ENCODE measurements at regions not wholly inside any gene's neighbourhood (a gene's known extent, or its start where the extent isn't known, plus 50 kb on each side); places are given as distances from the start of the nearest gene placed in this dataset.
A peak's percentile ranks its signal among the peaks of the same experiment; 100 is the strongest.

DNA sequence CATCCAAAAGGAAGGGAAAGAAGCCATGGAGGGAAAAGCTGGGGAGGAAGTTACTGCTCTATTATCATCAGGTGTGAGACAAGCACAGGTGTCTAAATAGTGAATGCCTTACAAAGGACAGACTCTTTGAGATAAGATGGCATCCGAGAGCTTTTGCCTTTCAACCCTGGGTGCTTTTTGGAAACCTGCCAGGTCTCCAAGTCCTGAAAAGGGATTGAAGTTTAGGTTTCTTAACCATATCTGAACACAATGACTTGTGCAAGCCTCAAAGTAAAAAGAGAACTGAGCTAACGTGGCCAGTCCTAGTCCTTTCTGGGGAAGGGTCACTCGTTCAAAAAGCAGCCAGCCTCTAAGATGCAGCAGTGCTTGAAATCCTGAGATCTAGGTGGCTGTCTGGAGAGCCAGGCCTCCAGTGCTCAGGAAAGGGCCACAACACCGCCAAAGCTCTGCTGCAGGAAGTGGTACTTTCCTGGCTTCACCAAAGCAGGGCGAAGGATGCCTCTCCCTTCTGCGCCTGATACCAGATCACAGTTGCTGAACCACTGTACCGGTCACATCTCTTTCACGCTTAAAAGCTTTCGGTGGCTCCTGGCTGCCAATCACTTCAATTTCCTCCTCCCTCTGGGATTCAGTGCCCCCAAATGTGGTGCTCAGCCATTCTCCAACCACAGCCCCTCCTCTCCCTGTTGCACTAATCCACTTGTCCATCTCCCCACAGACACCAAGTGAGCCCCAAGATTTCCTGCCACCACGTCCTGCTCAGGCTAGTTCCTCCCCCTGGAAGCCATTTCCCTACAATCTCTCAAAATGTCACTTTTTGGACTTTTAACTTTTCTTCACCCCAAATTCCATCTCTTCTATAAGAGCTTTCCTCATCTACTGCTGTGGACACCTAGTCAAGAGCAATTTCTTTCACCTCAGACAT is 104.1 kb upstream of the LPP start:
- DNase-seq = no peak

DNA sequence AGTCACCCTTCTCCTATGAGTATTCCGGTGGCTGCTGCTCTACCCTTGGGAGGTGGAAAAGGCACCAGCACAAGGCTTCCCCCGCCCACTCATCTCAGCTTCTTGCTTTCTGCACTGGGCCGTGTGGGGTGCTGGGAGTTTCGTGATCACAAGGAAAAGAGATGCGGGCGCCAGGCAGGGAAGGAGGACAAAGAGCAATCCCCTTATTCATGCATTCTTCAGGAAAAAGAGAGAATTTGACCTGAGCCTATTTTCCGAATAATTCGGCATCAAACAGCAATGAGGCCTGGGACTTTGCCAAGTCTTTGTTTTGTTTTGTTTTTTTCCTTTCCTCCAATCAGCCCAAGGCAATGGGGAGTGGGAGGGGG is 102.2 kb upstream of the LPP start:
- no peak for DNase-seq

- DNase-seq = no peak
These were observed 101.6 kb upstream of the LPP start for GRCh38 chr3:188052169-188053035.

DNA sequence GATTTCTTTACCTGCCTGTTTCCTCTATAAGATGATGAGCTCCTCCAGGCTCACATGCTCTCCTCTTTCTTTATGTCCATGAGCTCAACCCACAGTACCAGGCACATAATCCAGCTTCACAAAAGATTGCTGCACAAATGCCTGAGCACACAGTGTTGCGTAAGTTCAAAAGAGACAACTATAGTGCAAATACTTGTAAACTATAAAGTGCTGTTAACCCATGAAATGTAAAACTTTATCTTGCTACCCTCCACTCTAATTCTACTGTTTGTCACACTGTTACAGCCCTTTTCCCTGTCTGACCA is 101.0 kb upstream of the LPP start:
- DNase-seq = no peak

- DNase-seq = no peak
These were observed 100.1 kb upstream of the LPP start for GRCh38 chr3:188053710-188054380.

- no peak for DNase-seq
These were observed 99.4 kb upstream of the LPP start for GRCh38 chr3:188054541-188054940.

DNA sequence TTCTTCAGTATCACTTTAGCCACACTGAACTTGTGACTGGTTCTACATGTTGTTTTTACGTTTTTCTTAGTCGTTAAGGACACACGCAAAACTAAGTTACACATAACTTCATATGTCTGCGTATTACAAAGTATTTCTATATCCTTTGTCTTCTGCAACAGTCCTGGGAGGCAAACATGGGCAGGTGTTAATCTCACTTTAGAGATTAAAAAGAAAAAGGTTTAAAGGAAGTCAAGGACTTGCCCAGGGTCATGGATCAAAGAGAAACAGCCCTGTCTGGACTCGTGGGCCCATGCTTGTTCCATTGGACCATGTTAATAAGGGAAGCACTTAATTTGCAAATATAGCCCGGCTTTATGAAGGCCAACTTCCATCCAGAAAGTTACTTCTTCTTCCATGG is 98.6 kb upstream of the LPP start:
- no peak for DNase-seq

DNA sequence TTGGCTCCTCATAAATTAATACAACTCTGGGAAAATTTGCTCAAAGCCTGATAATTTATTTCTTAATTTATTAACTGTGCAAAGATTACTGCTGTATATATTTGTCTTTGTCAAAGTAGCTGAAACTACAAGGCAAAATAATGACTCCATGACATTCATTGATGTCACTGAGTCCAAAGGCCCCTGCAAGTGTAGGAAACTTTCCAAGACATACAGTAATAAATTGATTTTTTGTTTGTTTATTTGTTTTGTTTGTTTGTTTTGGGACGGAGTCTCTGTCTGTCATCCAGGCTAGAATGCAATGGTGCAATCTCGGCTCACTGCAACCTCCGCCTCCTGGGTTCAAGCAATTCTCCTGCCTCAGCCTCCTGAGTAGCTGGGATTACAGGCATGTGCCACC is 96.8 kb upstream of the LPP start:
- no peak for DNase-seq

DNA sequence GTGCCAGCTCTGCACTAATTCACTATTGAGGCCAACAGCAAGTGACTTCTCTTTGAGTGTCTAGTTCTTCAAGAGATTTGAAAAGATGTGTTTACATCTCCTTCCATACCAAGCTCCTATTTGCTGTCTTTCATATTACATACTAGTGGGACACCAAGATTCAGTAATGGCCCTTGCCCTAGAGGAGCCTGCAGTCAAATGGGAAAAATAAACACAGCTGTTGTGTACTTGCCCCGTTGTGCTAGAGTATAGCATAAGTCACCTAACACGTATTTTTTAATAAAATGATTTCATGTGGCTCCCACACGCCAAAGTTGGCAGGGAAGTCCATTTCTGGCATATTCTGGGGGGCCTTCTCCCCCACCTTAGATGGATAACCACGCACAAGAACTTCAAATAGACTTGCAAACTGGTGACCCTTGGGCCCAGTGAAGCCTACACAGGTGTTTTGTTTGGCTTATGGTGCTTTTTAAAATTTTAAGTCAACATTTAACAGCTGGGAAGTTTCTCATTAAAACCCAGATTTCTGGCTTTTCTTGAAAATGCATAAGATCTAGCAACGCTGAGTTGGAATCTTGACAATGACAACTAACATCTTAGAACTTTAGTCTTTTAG is 95.3 kb upstream of the LPP start:
- DNase-seq = no peak

DNA sequence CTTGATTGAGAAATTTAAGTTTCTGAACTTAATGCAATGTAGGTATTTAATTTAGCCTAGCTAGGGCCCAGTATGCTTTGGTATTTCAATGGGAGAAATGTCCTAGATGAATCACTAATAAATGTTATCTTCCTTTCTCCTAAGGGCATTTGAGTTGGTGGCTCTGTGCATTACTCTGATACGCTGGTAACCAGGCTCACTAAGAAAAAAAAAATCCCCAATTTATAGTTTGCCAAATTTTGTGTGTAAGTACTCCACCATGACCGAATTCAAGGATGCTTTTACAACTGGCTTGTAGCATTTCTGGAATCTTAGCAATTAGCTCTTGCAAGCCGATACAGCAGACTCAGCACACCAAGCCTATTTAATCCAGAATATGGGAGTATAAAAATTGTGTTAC is 94.6 kb upstream of the LPP start:
- no peak for DNase-seq

- no peak for DNase-seq
These were observed 93.6 kb upstream of the LPP start for GRCh38 chr3:188060264-188060835.

GRCh38 chr3:188060840-188061544 is 93.0 kb upstream of the LPP start:
- DNase-seq = peak in 1 of 2 experiments; percentile 16

GRCh38 chr3:188062216-188062615 is 91.7 kb upstream of the LPP start:
- DNase-seq = no peak

DNA sequence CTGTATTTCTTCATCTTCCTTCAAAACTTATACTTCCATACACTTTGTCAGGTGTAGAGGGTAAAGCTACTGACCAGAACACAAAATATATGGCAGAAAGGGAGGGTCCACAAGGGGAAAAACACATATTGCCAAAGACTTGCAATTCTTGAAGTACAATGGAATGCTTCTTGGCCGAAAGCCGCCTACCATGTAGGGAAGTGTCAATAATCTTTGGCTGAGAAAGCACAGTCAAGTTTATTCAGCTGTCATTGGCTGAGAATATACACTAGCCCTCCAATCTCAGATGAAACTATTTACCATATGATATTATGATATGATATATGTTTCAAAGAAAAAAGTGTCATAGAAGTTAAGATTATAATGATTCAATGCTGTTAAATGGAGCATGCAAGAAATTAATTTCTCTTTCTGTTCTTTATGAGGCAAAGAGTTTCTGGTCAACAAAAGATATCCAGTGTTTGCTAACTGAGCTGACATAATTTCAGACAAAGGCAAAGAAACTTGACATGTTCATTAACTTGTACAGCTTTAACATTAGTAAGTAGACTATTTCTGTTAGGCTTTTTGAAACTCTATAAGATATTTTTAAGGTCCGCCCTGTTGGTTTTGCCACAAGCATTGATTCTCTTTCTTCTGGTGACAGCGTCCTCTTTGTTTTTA is 89.0 kb upstream of the LPP start:
- DNase-seq = no peak

GRCh38 chr3:188066141-188066540 is 87.8 kb upstream of the LPP start:
- DNase-seq = no peak

GRCh38 chr3:188067932-188068331 is 86.0 kb upstream of the LPP start:
- DNase-seq = peak in 1 of 2 experiments; percentile 19

GRCh38 chr3:188068342-188068741 is 85.6 kb upstream of the LPP start:
- DNase-seq = no peak

DNA sequence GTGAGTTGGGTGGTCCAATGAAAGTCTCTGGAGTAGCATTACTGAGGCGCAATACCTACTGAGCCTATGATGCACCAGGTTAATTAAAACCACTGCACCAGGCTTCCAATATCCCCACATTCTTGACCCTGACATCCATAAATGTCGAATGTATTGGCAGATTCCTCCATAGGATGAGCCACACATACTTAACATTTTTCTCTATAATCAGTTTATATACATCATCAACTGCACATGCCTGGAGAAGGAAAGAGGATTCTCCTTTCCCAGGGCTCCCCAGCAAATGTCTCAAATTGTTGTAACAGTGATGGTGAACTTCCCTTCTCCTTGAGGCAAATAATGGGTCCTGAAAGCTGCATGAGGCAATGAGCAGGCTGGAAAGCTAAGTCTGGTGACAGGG is 82.3 kb upstream of the LPP start:
- DNase-seq = no peak

DNA sequence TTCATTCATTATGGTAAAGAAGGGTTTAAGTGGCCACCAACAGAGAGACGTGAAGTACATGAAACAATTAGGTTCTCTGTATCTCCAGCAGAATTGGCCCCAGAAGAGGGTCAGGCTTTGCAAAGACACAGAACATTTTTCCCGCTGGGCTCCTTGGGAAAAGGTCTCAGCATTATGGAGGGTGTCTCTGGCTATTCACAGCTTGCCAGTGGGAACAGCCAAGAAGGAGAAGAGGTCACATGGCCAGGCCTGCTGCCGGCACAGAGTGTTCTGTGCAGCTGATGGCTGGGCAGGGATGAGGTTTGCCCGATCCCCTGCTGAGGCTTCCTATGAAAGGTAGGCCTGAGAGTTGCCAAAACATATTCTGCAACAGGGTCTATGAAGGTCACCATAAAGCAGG is 77.8 kb upstream of the LPP start:
- DNase-seq = no peak

DNA sequence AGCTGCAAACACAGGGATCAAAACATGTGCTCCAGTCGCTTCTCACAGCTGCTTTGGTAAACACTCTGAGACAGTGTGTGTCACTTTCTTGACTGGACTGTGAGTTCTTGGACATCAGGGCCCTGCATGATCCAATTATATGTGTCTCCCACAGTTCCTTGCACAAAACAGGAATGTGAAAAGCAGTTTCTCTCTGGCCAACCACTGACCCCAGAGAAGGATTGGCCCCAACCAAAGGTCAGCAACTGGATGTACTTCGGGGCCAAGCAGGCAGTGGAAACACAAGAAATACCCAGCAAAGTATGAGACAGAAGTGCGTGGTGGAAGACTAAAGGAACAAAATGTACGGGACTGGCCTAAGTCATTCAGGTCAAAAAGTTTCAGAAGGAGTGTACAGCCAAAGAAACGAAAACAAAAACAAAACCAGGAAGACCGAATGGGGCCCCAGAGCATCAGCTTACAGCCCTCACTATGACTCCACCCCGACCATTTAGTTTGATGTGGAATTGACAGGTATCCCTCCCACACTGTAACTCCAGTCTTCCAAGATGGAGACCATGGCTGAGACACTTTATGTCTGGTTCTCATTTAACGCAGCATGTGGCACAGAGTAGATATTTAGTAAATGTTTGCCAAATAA is 76.7 kb upstream of the LPP start:
- no peak for DNase-seq

DNA sequence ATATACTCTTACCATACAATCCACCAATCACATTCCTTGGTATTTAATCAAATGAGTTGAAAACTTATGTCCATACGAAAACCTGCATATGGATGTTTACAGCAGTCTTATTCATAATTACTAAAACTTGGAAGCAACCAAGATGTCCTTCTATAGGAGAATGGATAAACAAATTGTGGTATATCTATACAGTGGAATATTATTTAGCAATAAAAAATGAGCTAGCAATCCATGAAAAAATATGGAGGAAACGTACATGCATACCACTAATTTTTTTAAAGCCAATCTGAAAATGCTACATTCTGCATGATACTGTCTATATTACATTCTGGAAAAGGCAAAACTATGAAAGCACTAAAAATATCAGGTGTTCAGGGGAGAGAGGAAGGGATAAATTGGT is 73.9 kb upstream of the LPP start:
- DNase-seq = no peak
